ENCODE measurements at regions not wholly inside any gene's neighbourhood (a gene's known extent, or its start where the extent isn't known, plus 50 kb on each side); places are given as distances from the start of the nearest gene placed in this dataset.

- no peak for TF ChIP-seq CTCF (IDR thresholded peaks at IDR 0.05; ENCODE audit: low read depth, low read length)
- DNase-seq (ENCODE audit: extremely low read depth, low read depth): no peak
These were observed 102.1 kb upstream of the SIAH1 start for GRCh38 chr16:48487287-48487686.

- no peak for DNase-seq (ENCODE audit: extremely low read depth, low read depth)
- TF ChIP-seq CTCF (IDR thresholded peaks at IDR 0.05; ENCODE audit: low read depth, low read length): no peak
These were observed 96.6 kb upstream of the SIAH1 start for GRCh38 chr16:48481772-48482171.

GRCh38 chr16:48481211-48481610 is 96.0 kb upstream of the SIAH1 start:
- no peak for DNase-seq (ENCODE audit: extremely low read depth, low read depth)
- TF ChIP-seq CTCF (IDR thresholded peaks at IDR 0.05; ENCODE audit: low read depth, low read length): no peak

GRCh38 chr16:48479955-48480354 is 94.7 kb upstream of the SIAH1 start:
- TF ChIP-seq CTCF (IDR thresholded peaks at IDR 0.05; ENCODE audit: low read depth, low read length): no peak

GRCh38 chr16:48479329-48479728 is 94.1 kb upstream of the SIAH1 start:
- no peak for DNase-seq (ENCODE audit: extremely low read depth, low read depth)
- TF ChIP-seq CTCF (IDR thresholded peaks at IDR 0.05; ENCODE audit: low read depth, low read length): no peak

More at GRCh38 chr16:48479955-48480354, 94.7 kb upstream of the SIAH1 start:
- no peak for DNase-seq (ENCODE audit: extremely low read depth, low read depth)

- no peak for TF ChIP-seq CTCF (IDR thresholded peaks at IDR 0.05; ENCODE audit: low read depth, low read length)
- no peak for DNase-seq (ENCODE audit: extremely low read depth, low read depth)
These were observed 93.2 kb upstream of the SIAH1 start for GRCh38 chr16:48478393-48478792.

- TF ChIP-seq CTCF (IDR thresholded peaks at IDR 0.05; ENCODE audit: low read depth, low read length): no peak
- DNase-seq (ENCODE audit: extremely low read depth, low read depth): no peak
These were observed 86.2 kb upstream of the SIAH1 start for GRCh38 chr16:48471435-48471834.

Data from AG09319 (cell line).